Left lobe of liver (tissue), 2 donors: ENCODE measurements at regions not wholly inside any gene's neighbourhood (a gene's known extent, or its start where the extent isn't known, plus 50 kb on each side); places are given as distances from the start of the nearest gene placed in this dataset.

Source experiments
- ATAC-seq: fragments of 200-7000 bp; cut with Tn5 transposase; one replicate; pipeline ENCODE4 v1.9.1; 2020; ENCODE audit warnings: mild to moderate bottlenecking, moderate library complexity
- DNase-seq: peaks from one replicate; pipeline ENCODE4 v3.0.0-alpha.2; 2020; ENCODE audit warnings: low spot score
- donor health status: DM: no; HTN: no; CAD: no; lungs with moderate emphysema.
- donor health status: DM: no; HTN: yes; CAD: no.

DNA sequence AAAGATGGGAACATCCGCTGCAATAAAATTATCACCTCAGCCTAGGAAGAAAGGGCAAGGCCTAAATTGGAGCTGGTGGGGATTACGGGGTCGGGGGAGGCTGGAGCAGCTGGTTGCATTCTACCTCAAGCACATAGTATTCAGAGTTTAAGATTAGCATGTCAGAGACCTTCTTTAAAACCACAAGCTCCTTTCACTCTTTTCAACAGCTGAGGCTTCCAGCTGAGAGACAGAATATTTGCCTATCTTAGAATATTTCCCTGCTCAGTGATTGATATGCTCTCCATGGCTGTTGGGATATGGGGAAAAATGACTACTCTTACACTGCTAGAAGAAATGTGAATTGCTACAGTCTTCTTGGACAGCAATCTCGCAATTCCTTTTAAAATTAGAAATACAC, 248.6 kb downstream of the TBX15 start:
- ATAC-seq (no peak), DNase-seq (no peak)

DNA sequence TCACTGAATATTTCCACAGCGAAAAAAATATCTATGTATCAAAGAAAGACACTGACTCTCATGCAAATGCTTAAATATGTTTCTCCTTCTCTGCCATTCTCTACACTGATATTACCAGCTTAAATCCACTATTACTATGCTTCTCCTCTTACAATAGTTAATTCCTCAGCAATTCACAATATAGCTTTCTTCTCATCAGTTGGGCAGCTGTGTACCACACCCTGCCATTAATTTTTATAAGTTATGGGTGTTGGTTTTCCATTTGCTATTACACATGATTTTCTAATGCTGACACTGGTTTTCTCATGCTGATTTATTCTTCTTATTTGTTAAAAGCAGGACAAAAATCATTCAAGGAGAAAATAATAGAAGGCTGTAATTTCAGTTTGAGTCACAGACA, 251.8 kb downstream of the TBX15 start:
- ATAC-seq (no peak), DNase-seq (no peak)

- ATAC-seq: no peak
- DNase-seq: no peak
These were observed 270.2 kb downstream of the TBX15 start for GRCh38 chr1:118717893-118718292.

GRCh38 chr1:118716775-118717174, 271.4 kb downstream of the TBX15 start:
- ATAC-seq (no peak), DNase-seq (no peak)

GRCh38 chr1:118711356-118711755, 276.8 kb downstream of the TBX15 start:
- ATAC-seq: no peak
- no peak for DNase-seq

GRCh38 chr1:118698911-118699310, 289.2 kb downstream of the TBX15 start:
- ATAC-seq (no peak), DNase-seq (no peak)

DNA sequence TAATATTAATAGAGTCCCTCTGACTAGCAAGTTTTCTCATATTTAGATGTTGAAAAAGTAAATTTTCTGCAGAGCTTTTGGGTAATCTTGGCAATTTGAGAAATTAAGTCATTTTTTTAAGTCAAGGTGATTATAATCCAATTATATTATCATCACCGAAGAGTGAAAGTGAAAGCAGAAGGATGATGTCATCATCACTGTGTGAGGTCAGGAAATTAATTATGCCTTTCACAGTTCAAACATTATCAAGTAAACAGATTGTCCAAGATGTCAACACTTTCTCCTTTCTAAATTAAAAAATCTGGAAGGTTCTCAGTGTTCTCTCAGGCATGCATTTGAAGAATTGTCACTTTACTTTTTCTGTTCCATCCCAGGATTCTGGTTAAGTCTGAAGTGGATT, 296.0 kb downstream of the TBX15 start:
- DNase-seq (no peak), ATAC-seq (no peak)

DNA sequence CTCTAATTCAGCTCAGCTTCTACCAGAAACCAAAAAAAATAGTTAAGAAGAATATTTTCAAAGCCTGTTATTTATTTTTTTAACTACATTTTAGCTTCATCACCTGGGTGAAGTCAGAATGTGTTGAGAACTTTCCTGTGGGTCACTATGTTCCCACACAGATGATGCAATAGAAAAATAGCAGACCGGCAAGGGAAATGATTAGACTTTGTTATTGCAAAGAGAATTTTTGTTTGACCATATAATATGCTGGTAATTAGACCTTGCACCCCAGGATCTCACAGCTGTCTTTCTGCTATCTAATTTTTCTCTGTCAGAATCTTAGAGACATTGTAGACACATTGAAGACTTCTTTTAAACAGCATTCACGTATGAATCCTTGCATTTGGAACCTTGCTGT, 299.3 kb downstream of the TBX15 start:
- ATAC-seq (no peak), DNase-seq (no peak)

- ATAC-seq (no peak), DNase-seq (no peak)
These were observed 326.3 kb downstream of the TBX15 start for GRCh38 chr1:118661769-118662320.

GRCh38 chr1:118660769-118661168, 327.4 kb downstream of the TBX15 start:
- no peak for DNase-seq
- ATAC-seq: no peak

DNA sequence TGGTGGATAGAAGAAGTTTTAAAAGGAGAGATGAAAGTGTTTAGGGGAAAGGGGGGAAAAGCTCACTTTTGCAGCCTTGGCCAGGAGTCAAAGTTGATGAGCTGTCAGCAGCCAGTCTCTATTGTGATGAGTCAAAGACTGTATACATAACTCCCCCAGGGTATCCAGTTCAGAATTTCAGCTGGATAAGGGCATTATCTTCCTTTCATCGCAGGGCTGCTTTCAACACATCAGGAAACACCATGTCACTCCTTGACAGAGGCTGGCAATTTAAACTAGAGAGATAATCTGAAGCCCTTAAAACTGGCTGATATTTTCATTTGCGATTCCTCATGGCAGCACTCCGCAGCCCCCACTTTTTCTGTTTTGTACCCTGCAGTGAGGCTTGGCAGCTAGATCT, 328.5 kb downstream of the TBX15 start:
- no peak for ATAC-seq
- DNase-seq: no peak

- DNase-seq: no peak
- no peak for ATAC-seq
These were observed 337.9 kb downstream of the TBX15 start for GRCh38 chr1:118650107-118650807.

DNA sequence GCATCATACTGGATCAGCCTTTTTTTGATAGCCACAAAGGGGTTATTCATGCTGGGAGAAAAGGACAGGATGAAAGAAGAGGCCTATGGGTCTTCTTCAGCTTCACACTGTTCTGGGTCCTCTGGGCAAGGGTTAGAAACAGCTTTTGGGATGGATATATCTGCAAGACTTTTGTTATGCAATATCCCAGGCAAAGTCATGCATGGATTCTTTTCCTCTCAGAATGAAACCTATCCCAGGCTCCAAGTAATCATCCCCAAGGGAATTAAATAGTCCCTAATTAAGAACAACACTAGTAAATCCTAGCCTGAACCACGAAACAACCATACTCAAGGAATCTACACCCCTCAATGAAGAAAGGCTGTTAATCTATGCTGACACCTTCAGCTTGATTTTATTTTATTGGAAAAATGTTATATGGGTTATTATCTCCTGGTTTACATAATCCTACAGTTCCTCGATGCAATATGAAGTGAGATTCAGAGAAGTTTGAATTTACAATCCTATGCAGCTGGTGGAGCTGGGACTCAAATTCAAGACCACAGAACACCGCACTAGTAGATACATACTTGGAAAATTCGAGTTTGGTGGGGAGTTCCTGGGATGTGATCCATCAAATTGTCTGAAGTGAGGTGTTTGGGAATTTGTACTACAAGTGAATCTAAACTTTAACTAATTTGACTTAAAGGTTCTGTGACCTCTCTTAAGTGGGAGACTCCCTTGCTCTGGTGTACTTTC, 338.6 kb downstream of the TBX15 start:
- ATAC-seq (no peak), DNase-seq (no peak)

GRCh38 chr1:118636004-118636403, 352.1 kb downstream of the TBX15 start:
- ATAC-seq: no peak
- no peak for DNase-seq

DNA sequence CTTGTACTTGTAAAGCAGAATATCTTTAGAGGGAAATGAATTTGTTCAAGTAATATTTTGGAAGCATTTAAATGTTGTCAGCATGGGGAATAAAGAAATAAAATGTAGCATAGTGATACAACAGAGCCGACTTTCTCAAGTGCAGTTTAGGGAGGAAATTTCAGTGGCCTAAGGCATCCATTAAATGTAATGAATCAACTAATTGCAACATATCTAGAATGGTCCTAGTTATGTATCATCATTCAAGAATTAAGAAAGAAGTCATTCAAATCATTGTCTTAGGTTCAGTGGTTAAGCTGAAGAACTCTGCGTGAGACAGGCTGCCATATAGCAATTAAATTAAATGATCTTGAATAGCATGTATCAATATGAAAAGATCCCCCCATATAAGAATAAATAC, 360.7 kb downstream of the TBX15 start:
- DNase-seq (no peak), ATAC-seq (no peak)

- ATAC-seq: no peak
- no peak for DNase-seq
These were observed 366.3 kb downstream of the TBX15 start for GRCh38 chr1:118621839-118622238.

DNA sequence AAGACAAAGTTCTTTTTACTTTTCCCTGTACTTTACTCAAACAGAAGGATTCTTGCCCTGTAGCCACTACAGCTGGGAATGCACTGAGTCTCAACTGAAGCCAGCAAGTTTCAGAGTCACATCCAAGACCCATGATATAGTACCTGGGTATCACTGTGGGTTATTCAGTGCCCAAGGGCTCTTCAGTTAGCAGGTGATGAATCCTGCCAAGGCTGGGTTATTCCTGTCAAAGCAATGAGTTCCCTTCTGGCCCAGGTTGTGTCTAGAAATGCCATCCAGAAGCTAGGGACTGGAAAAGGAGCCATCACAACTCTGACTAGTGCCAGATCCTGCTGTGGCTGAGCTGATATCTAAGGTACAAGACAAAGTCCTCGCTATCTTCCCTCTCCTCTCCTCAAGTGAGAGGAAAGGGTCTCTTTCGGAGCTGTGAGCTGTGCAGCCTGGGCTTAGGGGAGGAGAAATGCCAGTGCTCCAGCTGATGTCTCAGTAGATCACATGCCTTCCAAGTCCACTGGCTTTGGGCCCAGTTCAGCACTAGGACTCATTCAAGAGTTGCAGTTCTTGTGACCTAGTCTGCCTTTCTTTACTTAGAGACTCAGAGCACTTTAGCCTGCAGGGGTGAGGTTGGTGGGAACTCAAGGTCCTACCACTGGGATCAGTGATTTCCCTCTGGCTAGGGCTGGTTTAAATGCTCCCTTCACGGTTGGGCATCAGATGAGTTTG, 369.4 kb downstream of the TBX15 start:
- DNase-seq (no peak), ATAC-seq (no peak)

- DNase-seq (no peak), ATAC-seq (no peak)
These were observed 370.2 kb downstream of the TBX15 start for GRCh38 chr1:118617916-118618315.

DNA sequence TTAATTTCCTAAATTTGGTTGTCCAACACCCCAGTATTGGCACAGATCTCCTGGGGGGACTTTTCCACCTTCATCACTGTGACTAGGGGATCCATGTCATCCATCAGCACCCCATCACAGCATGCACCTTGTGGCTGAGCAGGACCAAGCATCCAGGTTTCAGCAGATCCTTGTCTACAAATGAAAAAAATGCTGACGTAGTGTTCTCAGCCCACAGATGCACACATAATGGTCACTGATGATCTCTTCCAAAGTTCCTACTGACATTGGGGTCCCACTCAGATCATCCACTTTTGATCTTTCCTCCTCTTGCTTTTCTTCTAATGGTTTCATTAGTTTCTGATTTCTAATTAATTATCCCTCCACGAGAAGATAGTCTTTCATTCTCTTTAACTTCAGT, 373.1 kb downstream of the TBX15 start:
- ATAC-seq (no peak), DNase-seq (no peak)

GRCh38 chr1:118589238-118589846, 398.8 kb downstream of the TBX15 start:
- no peak for DNase-seq
- ATAC-seq: no peak

GRCh38 chr1:118588566-118588965, 399.6 kb downstream of the TBX15 start:
- DNase-seq: no peak
- ATAC-seq: no peak
